Mesendoderm (in vitro differentiated cells): ENCODE measurements at regions not wholly inside any gene's neighbourhood (a gene's known extent, or its start where the extent isn't known, plus 50 kb on each side); places are given as distances from the start of the nearest gene placed in this dataset.

Source experiments
- DNase-seq: peaks from one replicate; pipeline ENCODE4 v3.0.0; 2013
- H2AK5ac ChIP-seq: 2 replicates; pipeline ENCODE4 v1.6.1; 2013; ENCODE audit warnings: low read length, inconsistent platforms
- H2BK120ac ChIP-seq: 2 replicates; pipeline ENCODE4 v1.6.1; 2013; ENCODE audit warnings: low read depth, mild to moderate bottlenecking, low read length, moderate library complexity, mixed read lengths
- H2BK15ac ChIP-seq: replicated peaks from 2 replicates; pipeline ENCODE4 v1.6.1; 2013; ENCODE audit warnings: low read depth, mild to moderate bottlenecking, moderate library complexity
- H2BK5ac ChIP-seq: 2 replicates; pipeline ENCODE4 v1.6.1; 2013; ENCODE audit warnings: low read length, inconsistent platforms
- H3K18ac ChIP-seq: 2 replicates; pipeline ENCODE4 v1.6.1; 2013; ENCODE audit warnings: mild to moderate bottlenecking, low read length, mixed read lengths
- H3K23ac ChIP-seq: one replicate; pipeline ENCODE4 v1.6.1; 2013; ENCODE audit warnings: low read length
- H3K27ac ChIP-seq: 2 replicates; pipeline ENCODE4 v1.5.1; 2013; ENCODE audit warnings: low read depth, mild to moderate bottlenecking, inconsistent platforms, low read length, moderate library complexity
- H3K27me3 ChIP-seq: 2 replicates; pipeline ENCODE4 v1.6.1; 2013; ENCODE audit warnings: low read length, control low read depth, mild to moderate bottlenecking, inconsistent platforms; ENCODE audit not compliant: insufficient read depth, poor library complexity
- H3K36me3 ChIP-seq: 2 replicates; pipeline ENCODE4 v1.6.1; 2013; ENCODE audit warnings: low read length, inconsistent platforms; ENCODE audit not compliant: control insufficient read depth, insufficient read depth
- H3K4ac ChIP-seq: one replicate; pipeline ENCODE4 v1.6.1; 2013; ENCODE audit warnings: low read depth, mild to moderate bottlenecking, low read length, moderate library complexity
- H3K4me1 ChIP-seq: 2 replicates; pipeline ENCODE4 v1.6.1; 2013; ENCODE audit warnings: low read depth, low read length, inconsistent platforms; ENCODE audit not compliant: control insufficient read depth
- H3K4me2 ChIP-seq: 2 replicates; pipeline ENCODE4 v1.6.1; 2013; ENCODE audit warnings: low read length
- H3K4me3 ChIP-seq: 2 replicates; pipeline ENCODE4 v1.5.1; 2013; ENCODE audit warnings: mild to moderate bottlenecking, low read length
- H3K56ac ChIP-seq: one replicate; pipeline ENCODE4 v1.6.1; 2013; ENCODE audit warnings: low read length
- H3K79me1 ChIP-seq: 2 replicates; pipeline ENCODE4 v1.6.1; 2013; ENCODE audit warnings: low read length, inconsistent platforms
- H3K79me2 ChIP-seq: 2 replicates; pipeline ENCODE4 v1.6.1; 2013; ENCODE audit warnings: mild to moderate bottlenecking, low read length; ENCODE audit not compliant: control insufficient read depth, insufficient read depth
- H3K9ac ChIP-seq: 2 replicates; pipeline ENCODE4 v1.6.1; 2013; ENCODE audit warnings: low read length, inconsistent platforms
- H4K5ac ChIP-seq: one replicate; pipeline ENCODE4 v1.6.1; 2013; ENCODE audit warnings: low read length
- H4K8ac ChIP-seq: one replicate; pipeline ENCODE4 v1.6.1; 2013; ENCODE audit warnings: low read depth, mild to moderate bottlenecking, control low read depth, low read length, moderate library complexity
- WGBS: extraction: QIAGEN DNeasy Blood & Tissue Kit; methylation state at CpG from one replicate; pipeline ENCODE4 v1.1.7; 2013; ENCODE audit warnings: low lambda C conversion rate, missing lambda C conversion rate; ENCODE audit not compliant: insufficient coverage; ENCODE audit errors: extremely low coverage; 5-methylcytosine and 5-hydroxymethylcytosine counted together

- Histone ChIP-seq H3K4me3 (no peak overlapping the region), H3K36me3 (no peaks in the 10 kb centered on the region), H2BK5ac (no peak overlapping the region), H4K8ac (no peak overlapping the region), H3K4me1 (no peaks in the 10 kb centered on the region), H3K27me3 (no peaks in the 10 kb centered on the region), H3K79me2 (peaks cover 5% of the 10 kb centered on the region), H3K79me1 (peaks cover 4% of the 10 kb centered on the region), H2BK15ac (no peak overlapping the region), H3K27ac (no peak overlapping the region), H3K56ac (no peak overlapping the region), H3K4me2 (no peak overlapping the region), H3K4ac (no peak overlapping the region), H2BK120ac (no peak overlapping the region), H4K5ac (no peak overlapping the region), H3K18ac (no peak overlapping the region), H3K9ac (no peak overlapping the region), H3K23ac (no peak overlapping the region), H2AK5ac (no peak overlapping the region)
- no CpG with 5 or more reads among the region's 4 CpGs for WGBS
- no peak for DNase-seq
These were observed 2174.3 kb upstream of the PIK3C3 start for GRCh38 chr18:39780774-39781173.

DNA sequence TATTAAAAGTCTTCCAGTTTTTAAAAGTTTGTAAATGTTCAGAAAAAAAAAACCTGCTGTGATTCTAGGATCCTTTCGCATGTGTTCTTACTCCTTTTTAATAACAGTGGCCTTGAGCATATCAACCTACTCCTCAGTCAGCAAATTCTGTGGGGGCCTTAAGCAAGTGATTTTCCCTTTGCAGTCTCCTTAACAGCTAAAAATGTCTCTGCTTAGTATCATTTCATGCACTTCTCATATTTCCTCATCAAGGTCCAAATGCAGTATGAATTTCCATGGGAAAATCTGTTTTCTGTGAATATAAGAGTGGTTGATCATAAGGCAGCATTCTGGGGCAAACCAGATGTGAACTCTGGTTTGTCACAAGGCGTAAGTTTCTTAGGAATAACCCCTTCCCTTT lies 2175.1 kb upstream of the PIK3C3 start:
- H2BK120ac ChIP-seq, result no peak overlapping the region
- no peak overlapping the region for H3K4me3 ChIP-seq
- no peaks in the 10 kb centered on the region for H3K4me1 ChIP-seq
- H3K36me3 ChIP-seq, result no peaks in the 10 kb centered on the region
- H3K18ac ChIP-seq, result no peak overlapping the region
- H3K4me2 ChIP-seq, result no peak overlapping the region
- H2BK15ac ChIP-seq, result no peak overlapping the region
- H3K79me2 ChIP-seq, result peaks cover 4% of the 10 kb centered on the region
- no peak overlapping the region for H2BK5ac ChIP-seq
- H3K23ac ChIP-seq, result no peak overlapping the region
- no peak overlapping the region for H4K8ac ChIP-seq
- H2AK5ac ChIP-seq, result no peak overlapping the region
- H4K5ac ChIP-seq, result no peak overlapping the region
- DNase-seq, result no peak
- H3K27me3 ChIP-seq, result no peaks in the 10 kb centered on the region
- no peak overlapping the region for H3K27ac ChIP-seq
- H3K9ac ChIP-seq, result no peak overlapping the region
- no peak overlapping the region for H3K56ac ChIP-seq
- H3K79me1 ChIP-seq, result peaks cover 4% of the 10 kb centered on the region
- no CpG with 5 or more reads among the region's 2 CpGs for whole genome bisulfite sequencing
- no peak overlapping the region for H3K4ac ChIP-seq

GRCh38 chr18:39776766-39777165 lies 2178.3 kb upstream of the PIK3C3 start:
- no peak overlapping the region for H3K4me2 ChIP-seq
- no peaks in the 10 kb centered on the region for H3K36me3 ChIP-seq
- no peak overlapping the region for H3K27ac ChIP-seq
- no peak overlapping the region for H2BK15ac ChIP-seq
- no peak overlapping the region for H3K56ac ChIP-seq
- no peak overlapping the region for H3K4ac ChIP-seq
- H3K4me3 ChIP-seq, result no peak overlapping the region
- no peaks in the 10 kb centered on the region for H3K27me3 ChIP-seq
- peaks cover 9% of the 10 kb centered on the region for H3K79me2 ChIP-seq
- no peak overlapping the region for H3K9ac ChIP-seq
- no peaks in the 10 kb centered on the region for H3K4me1 ChIP-seq
- no peak overlapping the region for H2BK5ac ChIP-seq
- H4K5ac ChIP-seq, result no peak overlapping the region
- H2BK120ac ChIP-seq, result no peak overlapping the region
- no peak overlapping the region for H3K23ac ChIP-seq
- H3K79me1 ChIP-seq, result peaks cover 4% of the 10 kb centered on the region
- peak; percentile 27 for DNase-seq
- H4K8ac ChIP-seq, result no peak overlapping the region
- H3K18ac ChIP-seq, result no peak overlapping the region
- no peak overlapping the region for H2AK5ac ChIP-seq

DNA sequence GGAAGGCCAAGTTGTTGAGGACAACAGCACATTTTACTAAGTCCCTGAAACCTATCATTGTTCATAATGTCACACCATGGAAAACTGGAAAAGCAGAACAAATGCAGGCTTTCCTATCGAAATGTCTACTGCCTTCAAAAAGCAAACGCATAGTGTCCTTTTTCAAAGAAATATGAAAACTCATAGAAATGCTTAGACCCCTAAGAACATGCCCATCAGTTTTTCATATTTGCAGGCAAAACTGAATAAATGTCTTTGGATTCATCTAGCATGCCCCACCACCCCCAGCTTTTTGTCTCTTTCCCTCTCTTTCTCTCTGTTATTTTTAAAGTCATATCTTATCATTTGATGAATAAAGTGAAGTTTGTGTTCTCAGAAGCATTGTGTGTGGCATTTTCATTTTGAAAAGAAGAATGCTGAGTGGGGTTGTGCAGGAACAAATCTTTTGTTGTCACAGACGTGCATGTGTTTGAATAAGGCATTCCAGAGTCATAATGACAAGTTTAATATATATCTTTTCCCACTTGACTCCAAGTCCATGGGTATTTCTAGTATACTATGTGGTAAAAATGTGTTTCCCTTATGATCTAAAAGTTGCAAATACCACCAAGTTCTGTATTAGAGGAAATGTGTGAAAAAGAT lies 2180.0 kb upstream of the PIK3C3 start:
- Histone ChIP-seq H3K79me1 (peaks cover 4% of the 10 kb centered on the region), H2BK120ac (no peak overlapping the region), H4K5ac (no peak overlapping the region), H3K4me3 (no peak overlapping the region), H2BK5ac (no peak overlapping the region), H2AK5ac (no peak overlapping the region), H3K79me2 (peaks cover 9% of the 10 kb centered on the region), H2BK15ac (no peak overlapping the region), H3K9ac (no peak overlapping the region), H3K36me3 (no peaks in the 10 kb centered on the region), H4K8ac (no peak overlapping the region), H3K4me2 (no peak overlapping the region), H3K4ac (no peak overlapping the region), H3K27ac (no peak overlapping the region), H3K56ac (no peak overlapping the region), H3K4me1 (no peaks in the 10 kb centered on the region), H3K23ac (no peak overlapping the region), H3K27me3 (no peaks in the 10 kb centered on the region), H3K18ac (no peak overlapping the region)
- WGBS, result no CpG with 5 or more reads among the region's 3 CpGs
- DNase-seq, result no peak

GRCh38 chr18:39773646-39774045 lies 2181.4 kb upstream of the PIK3C3 start:
- no CpG with 5 or more reads among the region's 2 CpGs for WGBS
- Histone ChIP-seq H2AK5ac (no peak overlapping the region), H3K27me3 (no peaks in the 10 kb centered on the region), H3K4ac (no peak overlapping the region), H3K79me2 (peaks cover 6% of the 10 kb centered on the region), H2BK120ac (no peak overlapping the region), H3K27ac (no peak overlapping the region), H3K18ac (no peak overlapping the region), H3K9ac (no peak overlapping the region), H3K4me1 (no peaks in the 10 kb centered on the region), H3K4me3 (no peak overlapping the region), H3K79me1 (peaks cover 4% of the 10 kb centered on the region), H3K4me2 (no peak overlapping the region), H4K5ac (no peak overlapping the region), H2BK5ac (no peak overlapping the region), H3K23ac (no peak overlapping the region), H4K8ac (no peak overlapping the region), H3K56ac (no peak overlapping the region), H2BK15ac (no peak overlapping the region), H3K36me3 (no peaks in the 10 kb centered on the region)
- DNase-seq, result no peak
